ENCODE measurements at regions not wholly inside any gene's neighbourhood (a gene's known extent, or its start where the extent isn't known, plus 50 kb on each side); places are given as distances from the start of the nearest gene placed in this dataset.
A peak's percentile ranks its signal among the peaks of the same experiment; 100 is the strongest.

DNA sequence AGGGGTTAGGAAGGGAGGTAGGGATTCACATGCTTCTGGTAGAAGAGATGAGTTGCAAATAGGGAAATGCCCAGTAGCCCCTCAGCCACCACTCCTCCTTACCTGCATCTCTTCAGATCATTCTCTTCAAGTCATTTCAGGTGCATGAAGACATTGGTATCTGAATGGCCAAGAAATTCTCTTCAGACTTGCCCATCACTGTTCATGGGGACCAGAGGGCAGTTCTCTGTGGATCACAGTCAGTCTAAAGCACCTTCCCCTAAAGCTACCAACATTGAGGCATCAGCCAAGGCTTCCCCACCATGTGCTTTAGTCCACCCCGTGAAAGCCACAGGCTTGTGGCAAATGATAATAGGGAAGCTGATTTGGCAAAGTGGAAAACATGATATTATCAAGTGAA, 319.4 kb upstream of the ZNF32 start:
- Histone ChIP-seq H3K27me3 (no peaks in the 10 kb centered on the region), H3K4me1 (peaks cover 19% of the 10 kb centered on the region), H3K27ac (no peak overlapping the region), H3K36me3 (no peaks in the 10 kb centered on the region), H3K9me3 (no peaks in the 10 kb centered on the region), H3K4me3 (no peak overlapping the region)
- DNase-seq (no peak), ATAC-seq (no peak)
- intact Hi-C loops (cut with DNase I) = no loop called here
- TF ChIP-seq, protein P1, sequence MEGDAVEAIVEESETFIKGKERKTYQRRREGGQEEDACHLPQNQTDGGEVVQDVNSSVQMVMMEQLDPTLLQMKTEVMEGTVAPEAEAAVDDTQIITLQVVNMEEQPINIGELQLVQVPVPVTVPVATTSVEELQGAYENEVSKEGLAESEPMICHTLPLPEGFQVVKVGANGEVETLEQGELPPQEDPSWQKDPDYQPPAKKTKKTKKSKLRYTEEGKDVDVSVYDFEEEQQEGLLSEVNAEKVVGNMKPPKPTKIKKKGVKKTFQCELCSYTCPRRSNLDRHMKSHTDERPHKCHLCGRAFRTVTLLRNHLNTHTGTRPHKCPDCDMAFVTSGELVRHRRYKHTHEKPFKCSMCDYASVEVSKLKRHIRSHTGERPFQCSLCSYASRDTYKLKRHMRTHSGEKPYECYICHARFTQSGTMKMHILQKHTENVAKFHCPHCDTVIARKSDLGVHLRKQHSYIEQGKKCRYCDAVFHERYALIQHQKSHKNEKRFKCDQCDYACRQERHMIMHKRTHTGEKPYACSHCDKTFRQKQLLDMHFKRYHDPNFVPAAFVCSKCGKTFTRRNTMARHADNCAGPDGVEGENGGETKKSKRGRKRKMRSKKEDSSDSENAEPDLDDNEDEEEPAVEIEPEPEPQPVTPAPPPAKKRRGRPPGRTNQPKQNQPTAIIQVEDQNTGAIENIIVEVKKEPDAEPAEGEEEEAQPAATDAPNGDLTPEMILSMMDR (IDR thresholded peaks at IDR 0.05) = no peak

DNA sequence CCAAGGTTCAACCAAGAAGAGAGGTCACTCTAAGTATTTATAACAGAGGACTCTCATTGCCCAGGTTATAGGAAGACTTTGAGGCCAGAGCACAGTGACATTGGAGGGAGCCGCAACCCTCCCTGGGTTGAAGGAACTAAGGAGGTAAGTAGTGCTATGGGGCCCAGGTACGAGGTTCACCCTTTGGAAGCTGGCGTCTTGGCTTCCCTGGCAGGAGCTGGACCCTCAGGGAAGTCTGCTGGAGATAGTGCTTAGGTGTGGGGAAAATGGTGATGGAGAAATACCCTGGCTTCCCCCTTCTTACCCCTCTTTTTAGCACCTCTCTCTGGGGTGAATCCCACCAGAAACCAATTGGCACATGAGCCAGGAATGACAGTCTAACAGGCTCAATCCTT, 317.9 kb upstream of the ZNF32 start:
- Histone ChIP-seq H3K9me3 (no peaks in the 10 kb centered on the region), H3K27ac (no peak overlapping the region), H3K27me3 (no peaks in the 10 kb centered on the region), H3K4me1 (peaks cover 26% of the 10 kb centered on the region), H3K36me3 (no peaks in the 10 kb centered on the region), H3K4me3 (no peak overlapping the region)
- intact Hi-C loops (cut with DNase I) = no loop called here
- DNase-seq (peak; percentile 23), ATAC-seq (no peak)
- TF ChIP-seq, protein P1 (IDR thresholded peaks at IDR 0.05) = no peak

DNA sequence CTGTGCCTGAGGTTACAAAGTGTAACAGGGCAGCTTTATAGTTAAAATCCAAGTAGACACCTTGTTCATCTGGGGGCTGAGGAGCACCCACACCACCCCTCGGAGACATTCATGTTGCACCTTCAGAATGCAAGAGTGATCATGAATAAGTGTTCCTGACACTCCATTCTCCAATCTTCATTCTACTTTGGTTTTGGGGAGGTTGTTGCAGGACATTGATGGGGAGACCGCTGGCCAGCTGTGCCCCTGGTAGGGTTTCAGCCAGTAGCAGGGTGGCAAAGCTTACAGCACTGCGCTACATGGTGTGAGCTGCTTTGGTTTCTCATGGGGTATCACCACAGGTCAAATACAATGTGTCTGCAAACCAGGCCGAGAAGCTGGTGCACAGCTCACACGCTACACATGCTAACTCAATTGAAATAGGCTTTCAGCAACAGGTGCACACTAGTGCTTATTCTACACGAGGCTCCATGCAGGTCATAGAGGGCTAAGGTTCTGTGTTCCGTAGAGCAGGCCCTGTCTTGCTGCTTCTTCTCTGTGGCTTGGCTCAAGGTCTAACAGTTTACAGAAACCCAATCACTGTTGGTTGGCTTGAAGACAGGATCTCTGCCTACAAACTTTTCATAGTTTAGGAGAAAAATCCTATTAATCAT, 317.4 kb upstream of the ZNF32 start:
- ATAC-seq (no peak), DNase-seq (no peak)
- H3K4me1 ChIP-seq = peaks cover 26% of the 10 kb centered on the region
- no peak overlapping the region for H3K4me3 ChIP-seq
- TF ChIP-seq, protein P1 (IDR thresholded peaks at IDR 0.05) = no peak
- H3K9me3 ChIP-seq = no peaks in the 10 kb centered on the region
- H3K27ac ChIP-seq = no peak overlapping the region
- no peaks in the 10 kb centered on the region for H3K27me3 ChIP-seq
- intact Hi-C loops (cut with DNase I) = no loop called here
- no peaks in the 10 kb centered on the region for H3K36me3 ChIP-seq

DNA sequence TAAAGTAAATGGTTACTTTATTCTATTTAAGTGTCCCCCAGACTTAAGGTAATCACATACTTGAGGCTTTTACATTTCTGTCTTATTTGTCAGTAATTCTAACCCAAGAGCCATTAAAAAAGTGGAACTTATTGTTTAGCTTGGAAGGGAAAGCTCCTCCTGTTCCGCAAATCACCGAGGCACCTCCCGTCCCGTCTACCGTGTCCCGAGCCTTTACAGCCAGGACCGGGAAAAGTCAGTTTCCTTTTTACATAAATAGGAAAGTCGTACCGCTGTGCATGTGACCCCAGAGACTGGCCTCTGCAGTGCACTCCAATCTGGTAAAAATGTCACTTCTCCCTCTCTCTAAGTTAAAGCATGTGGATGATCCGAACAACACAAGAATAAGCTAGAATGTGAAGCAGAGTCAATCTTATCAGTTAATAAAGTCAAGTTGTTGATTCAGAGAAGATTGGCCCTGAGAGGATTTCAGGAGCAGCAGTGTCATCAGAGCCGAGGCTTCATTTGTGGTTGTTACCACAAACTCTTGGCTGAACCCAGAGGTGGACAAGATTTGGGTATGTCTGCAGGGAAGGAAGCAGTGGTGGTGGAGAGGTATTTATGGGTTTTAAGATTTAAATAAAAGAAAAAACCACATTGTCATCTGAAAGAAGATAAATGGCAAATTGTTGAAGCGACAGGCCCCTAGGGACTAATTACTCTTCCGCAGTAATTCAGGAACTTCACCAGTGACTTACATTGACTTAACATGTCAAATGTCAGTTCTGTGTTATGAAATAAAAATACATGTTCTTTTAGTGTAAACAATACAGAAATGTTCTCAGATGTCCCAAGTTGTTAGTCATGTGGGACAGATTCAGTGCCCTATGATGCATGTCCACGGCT, 316.6 kb upstream of the ZNF32 start:
- no peaks in the 10 kb centered on the region for H3K27me3 ChIP-seq
- H3K36me3 ChIP-seq = no peaks in the 10 kb centered on the region
- peak; percentile 53 for DNase-seq
- no peak overlapping the region for H3K4me3 ChIP-seq
- intact Hi-C loops (cut with DNase I) = no loop called here
- TF ChIP-seq, protein P1 (IDR thresholded peaks at IDR 0.05) = no peak
- no peak for ATAC-seq
- H3K4me1 ChIP-seq = peaks cover 26% of the 10 kb centered on the region
- H3K9me3 ChIP-seq = no peaks in the 10 kb centered on the region
- no peak overlapping the region for H3K27ac ChIP-seq

DNA sequence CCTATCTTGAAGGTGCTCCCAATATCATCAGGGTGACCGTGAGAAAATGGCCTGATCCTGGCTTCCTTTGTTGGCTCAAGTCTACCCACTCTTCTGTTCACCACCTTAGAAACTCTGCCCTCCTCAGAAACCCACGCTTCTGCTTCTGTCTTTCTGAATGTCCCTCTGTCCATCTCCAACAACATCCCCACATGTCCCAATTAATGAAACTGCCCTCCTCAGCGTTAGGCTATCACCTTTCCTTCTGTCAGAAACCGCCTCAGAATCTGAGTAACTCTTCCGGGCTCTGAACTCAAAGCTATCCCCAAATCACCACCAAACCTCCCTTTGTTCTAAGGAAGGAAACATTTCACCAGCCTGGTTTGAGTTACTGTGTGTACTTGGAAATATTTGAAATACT, 315.8 kb upstream of the ZNF32 start:
- intact Hi-C loops (cut with DNase I) = no loop called here
- Histone ChIP-seq H3K4me3 (no peak overlapping the region), H3K27ac (no peak overlapping the region), H3K4me1 (peaks cover 26% of the 10 kb centered on the region), H3K36me3 (no peaks in the 10 kb centered on the region), H3K9me3 (no peaks in the 10 kb centered on the region), H3K27me3 (no peaks in the 10 kb centered on the region)
- TF ChIP-seq, protein P1 (IDR thresholded peaks at IDR 0.05) = no peak
- DNase-seq (no peak), ATAC-seq (no peak)
